ENCODE measurements at regions not wholly inside any gene's neighbourhood (a gene's known extent, or its start where the extent isn't known, plus 50 kb on each side); places are given as distances from the start of the nearest gene placed in this dataset.

DNA sequence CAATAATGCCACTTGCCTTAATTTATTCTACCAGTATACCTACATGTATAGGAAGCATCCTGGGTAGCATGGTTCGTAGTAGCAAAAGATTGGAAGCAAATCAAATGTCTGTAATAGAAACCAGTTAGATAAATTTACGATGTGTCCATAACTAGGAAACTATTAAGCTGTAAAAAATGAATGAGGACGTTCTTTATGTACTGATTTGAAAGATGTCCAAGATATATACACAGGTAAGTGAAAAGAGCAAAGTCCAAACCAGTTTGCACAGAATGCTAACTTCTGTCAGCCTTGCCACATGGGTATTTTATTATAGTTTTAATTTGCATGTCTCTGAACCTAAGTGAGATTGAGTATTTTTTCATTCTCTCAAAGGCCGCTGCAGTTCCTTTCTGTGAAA lies 251.8 kb upstream of the IRF2BP2 start:
- intact Hi-C loops (cut with micrococcal nuclease): no loop called here
- no peak for ATAC-seq (ENCODE audit: low read depth)
- POLR2A ChIA-PET: no interaction called here

DNA sequence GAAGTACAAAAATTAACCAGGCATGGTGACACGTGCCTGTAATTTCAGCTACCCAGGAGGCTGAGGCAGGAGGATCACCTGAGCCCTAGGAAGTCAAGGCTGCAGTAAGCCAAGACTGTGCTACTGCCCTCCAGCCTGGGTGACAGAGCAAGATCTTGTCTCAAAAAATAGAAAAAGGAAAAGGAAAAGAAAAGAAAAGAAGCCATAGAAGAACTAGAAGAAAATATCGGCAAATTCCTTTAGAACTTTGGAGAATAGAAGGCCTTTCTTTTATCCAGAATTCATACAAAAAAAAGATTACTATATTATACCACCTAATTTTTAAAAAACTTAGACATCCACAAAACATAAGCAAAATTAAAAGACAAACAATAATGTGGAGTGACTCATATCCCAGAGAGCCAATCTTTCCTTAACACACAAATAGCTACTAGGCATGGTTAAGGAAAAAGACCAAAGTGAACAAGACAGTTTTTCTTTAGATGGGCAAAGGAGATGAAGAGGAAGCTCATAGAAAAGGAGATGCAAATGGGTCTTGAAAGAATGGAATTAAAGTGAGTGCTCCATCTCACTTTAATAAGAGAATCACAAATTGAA lies 251.1 kb upstream of the IRF2BP2 start:
- Mint-ChIP-seq H3K9me3 (no peaks in the 10 kb centered on the region), H3K4me1 (peaks cover 3% of the 10 kb centered on the region), H3K27ac (no peak overlapping the region), H3K36me3 (ENCODE audit: low read depth) (no peaks in the 10 kb centered on the region), H3K27me3 (no peaks in the 10 kb centered on the region), H3K4me3 (no peak overlapping the region)
- ChIA-PET CTCF (interaction anchor here (0.6 kb wide), 1 partner anchor 18 kb away, joined by 3 read pairs; no protein-coding TSS in a partner anchor), POLR2A (no interaction called here)
- DNase-seq (no peak), ATAC-seq (ENCODE audit: low read depth) (no peak)
- intact Hi-C loops (cut with micrococcal nuclease): no loop called here
- no peak for TF ChIP-seq CTCF (IDR thresholded peaks at IDR 0.05)

More for the DNA sequence above, 251.8 kb upstream of the IRF2BP2 start:
- no peak for TF ChIP-seq CTCF (IDR thresholded peaks at IDR 0.05)
- Mint-ChIP-seq H3K9me3 (no peaks in the 10 kb centered on the region), H3K27ac (no peak overlapping the region), H3K36me3 (ENCODE audit: low read depth) (no peaks in the 10 kb centered on the region), H3K27me3 (no peaks in the 10 kb centered on the region), H3K4me3 (no peak overlapping the region), H3K4me1 (peaks cover 3% of the 10 kb centered on the region)
- CTCF ChIA-PET: interaction anchor here (0.6 kb wide), 1 partner anchor 18 kb away, joined by 3 read pairs; no protein-coding TSS in a partner anchor
- no peak for DNase-seq

DNA sequence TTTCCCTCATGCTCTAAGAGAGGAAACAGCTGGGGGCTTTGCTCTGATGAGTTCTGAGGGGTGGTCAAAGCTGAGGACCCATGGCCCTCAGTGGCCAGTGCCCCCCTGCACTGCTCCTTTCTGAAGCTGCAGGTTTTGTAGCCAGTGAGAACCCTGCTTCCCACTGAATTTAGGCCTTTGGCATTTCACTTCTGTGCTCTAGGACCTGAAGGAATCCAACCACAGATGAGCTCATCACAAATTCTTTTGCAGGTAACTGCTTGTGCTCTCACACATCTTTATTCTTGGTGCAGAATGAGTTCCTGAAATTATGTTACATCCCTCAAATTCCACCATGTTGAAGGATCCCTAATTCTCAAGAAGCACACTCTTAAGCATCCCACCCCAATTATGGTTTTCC lies 248.7 kb upstream of the IRF2BP2 start:
- intact Hi-C loops (cut with micrococcal nuclease): no loop called here
- no peaks in the 10 kb centered on the region for H3K27me3 Mint-ChIP-seq
- no peak for ATAC-seq (ENCODE audit: low read depth)
- H3K9me3 Mint-ChIP-seq: no peaks in the 10 kb centered on the region
- CTCF ChIA-PET: no interaction called here
- no peak for TF ChIP-seq CTCF (IDR thresholded peaks at IDR 0.05)
- H3K27ac Mint-ChIP-seq: no peak overlapping the region
- H3K4me1 Mint-ChIP-seq: peaks cover 3% of the 10 kb centered on the region
- DNase-seq: no peak
- POLR2A ChIA-PET: interaction anchor here (1.0 kb wide), 1 partner anchor 18 kb away, joined by 3 read pairs; no protein-coding TSS in a partner anchor
- H3K36me3 Mint-ChIP-seq (ENCODE audit: low read depth): no peaks in the 10 kb centered on the region
- H3K4me3 Mint-ChIP-seq: no peak overlapping the region

DNA sequence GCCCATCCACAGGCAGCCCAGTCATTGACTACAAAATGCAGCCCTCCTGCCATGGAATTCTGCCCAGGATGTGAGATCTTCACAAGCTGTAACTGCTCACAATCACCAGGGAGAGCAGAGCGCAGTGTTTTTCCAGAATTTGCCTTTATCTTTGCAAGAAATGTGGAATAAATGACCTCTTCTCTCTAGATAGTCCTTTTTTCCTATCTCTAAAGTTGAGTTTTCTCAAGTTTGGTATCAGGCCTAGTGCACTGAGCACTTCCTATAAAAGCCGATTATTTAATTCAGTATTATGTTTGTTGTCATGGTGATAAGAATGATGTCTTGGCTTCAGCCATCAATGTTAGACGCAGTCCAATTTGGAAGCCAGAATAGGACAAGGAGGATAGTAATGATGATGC lies 246.9 kb upstream of the IRF2BP2 start:
- intact Hi-C loops (cut with micrococcal nuclease): no loop called here
- no peak for TF ChIP-seq CTCF (IDR thresholded peaks at IDR 0.05)
- Mint-ChIP-seq H3K4me3 (no peak overlapping the region), H3K9me3 (no peaks in the 10 kb centered on the region), H3K27me3 (no peaks in the 10 kb centered on the region), H3K27ac (no peak overlapping the region), H3K4me1 (peaks cover 5% of the 10 kb centered on the region), H3K36me3 (ENCODE audit: low read depth) (no peaks in the 10 kb centered on the region)
- ATAC-seq (ENCODE audit: low read depth) (no peak), DNase-seq (no peak)
- ChIA-PET POLR2A (no interaction called here), CTCF (no interaction called here)

DNA sequence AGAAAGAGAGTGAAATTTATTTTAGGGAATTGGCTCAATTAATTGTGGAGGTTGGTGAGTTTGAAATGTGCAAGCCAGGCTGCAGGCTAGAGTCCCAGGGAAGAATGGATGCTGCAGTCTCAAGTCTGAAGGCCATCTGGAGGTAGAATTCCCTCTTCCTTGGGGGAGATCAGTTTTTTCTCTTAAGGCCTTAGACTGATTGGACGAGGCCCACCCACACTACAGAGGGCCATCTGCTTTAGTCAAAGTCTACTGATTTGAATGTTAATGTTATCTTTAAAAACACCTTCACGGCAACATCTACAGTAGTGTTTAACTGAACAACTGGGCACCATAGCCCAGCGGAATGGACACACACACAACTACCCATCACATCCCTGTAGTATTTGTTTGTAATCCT lies 245.9 kb upstream of the IRF2BP2 start:
- ChIA-PET POLR2A (no interaction called here), CTCF (no interaction called here)
- DNase-seq: no peak
- TF ChIP-seq CTCF (IDR thresholded peaks at IDR 0.05): no peak
- peaks cover 12% of the 10 kb centered on the region for H3K4me1 Mint-ChIP-seq
- no peak for ATAC-seq (ENCODE audit: low read depth)
- H3K9me3 Mint-ChIP-seq: no peaks in the 10 kb centered on the region
- intact Hi-C loops (cut with micrococcal nuclease): no loop called here
- H3K27me3 Mint-ChIP-seq: no peaks in the 10 kb centered on the region
- no peak overlapping the region for H3K27ac Mint-ChIP-seq
- no peak overlapping the region for H3K4me3 Mint-ChIP-seq
- no peaks in the 10 kb centered on the region for H3K36me3 Mint-ChIP-seq (ENCODE audit: low read depth)
